ENCODE measurements at regions not wholly inside any gene's neighbourhood (a gene's known extent, or its start where the extent isn't known, plus 50 kb on each side); places are given as distances from the start of the nearest gene placed in this dataset.

DNA sequence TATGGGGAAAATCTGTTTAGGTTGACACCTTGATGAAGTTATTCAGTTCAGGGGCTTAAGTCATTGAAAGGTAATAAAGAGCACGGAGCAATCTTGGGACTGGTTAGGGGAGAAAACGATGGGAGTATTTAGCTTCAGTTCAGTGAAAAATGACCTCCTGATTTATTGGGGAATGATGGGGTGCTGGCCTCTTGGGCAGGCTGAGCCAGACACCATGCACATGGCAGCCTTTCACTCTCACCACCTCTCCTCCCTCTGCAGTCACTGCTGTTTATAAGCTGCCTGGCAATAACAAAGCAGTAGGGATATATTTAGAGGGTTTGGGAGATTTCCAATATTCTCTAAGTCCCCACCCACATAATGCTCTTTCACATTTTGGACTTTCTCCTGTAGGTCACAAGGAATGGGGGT is 140.5 kb upstream of the HS3ST2 start:
- no peak overlapping the region for H3K9ac ChIP-seq
- H3K4me1 ChIP-seq (ENCODE audit: control insufficient read depth in 1 of 2, insufficient read depth in 2 of 2, low read depth in 1 of 2, low read length in 1 of 2) = no peaks in the 10 kb centered on the region; a peak in 1 of 4 replicates
- H3K36me3 ChIP-seq (replicated peaks in 1 of 2; ENCODE audit: control insufficient read depth in 1 of 2, insufficient read depth in 2 of 2, low read length in 1 of 2) = no peaks in the 10 kb centered on the region
- no peaks in the 10 kb centered on the region for H3K9me3 ChIP-seq
- 32% methylated on average over 2 of the region's 2 CpGs for WGBS (ENCODE audit: low lambda C conversion rate)
- no peak overlapping the region for H3K4me3 ChIP-seq (ENCODE audit: low read depth in 2 of 2, low read length in 1 of 2)
- H2AFZ ChIP-seq (ENCODE audit: low read depth) = no peak overlapping the region
- CTCF ChIA-PET = interaction anchor here (0.9 to 2.1 kb wide), 4 partner anchors 11 to 225 kb away, joined by 3 to 5 read pairs (median 4); no protein-coding TSS in a partner anchor
- H3K27me3 ChIP-seq (ENCODE audit: insufficient read depth) = peaks cover 6% of the 10 kb centered on the region; the same call in 1 of the 2 replicates
- H4K20me1 ChIP-seq (ENCODE audit: insufficient read depth) = peaks cover 4% of the 10 kb centered on the region; the same call in 1 of the 2 replicates
- TF ChIP-seq, protein P1, sequence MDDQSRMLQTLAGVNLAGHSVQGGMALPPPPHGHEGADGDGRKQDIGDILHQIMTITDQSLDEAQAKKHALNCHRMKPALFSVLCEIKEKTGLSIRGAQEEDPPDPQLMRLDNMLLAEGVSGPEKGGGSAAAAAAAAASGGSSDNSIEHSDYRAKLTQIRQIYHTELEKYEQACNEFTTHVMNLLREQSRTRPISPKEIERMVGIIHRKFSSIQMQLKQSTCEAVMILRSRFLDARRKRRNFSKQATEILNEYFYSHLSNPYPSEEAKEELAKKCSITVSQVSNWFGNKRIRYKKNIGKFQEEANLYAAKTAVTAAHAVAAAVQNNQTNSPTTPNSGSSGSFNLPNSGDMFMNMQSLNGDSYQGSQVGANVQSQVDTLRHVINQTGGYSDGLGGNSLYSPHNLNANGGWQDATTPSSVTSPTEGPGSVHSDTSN (IDR thresholded peaks at IDR 0.05) = no peak
- no peak for TF ChIP-seq RCOR1 (IDR thresholded peaks at IDR 0.05; ENCODE audit: low read length)
- TF ChIP-seq ELF1 (IDR thresholded peaks at IDR 0.05) = no peak
- no peak for TF ChIP-seq RAD21 (IDR thresholded peaks at IDR 0.05; ENCODE audit: low read length)
- TF ChIP-seq NRF1 (IDR thresholded peaks at IDR 0.05; ENCODE audit: low read depth, low read length) = no peak
- no peak for TF ChIP-seq RFX5 (IDR thresholded peaks at IDR 0.05; ENCODE audit: low read length)
- TF ChIP-seq YY1 (IDR thresholded peaks at IDR 0.05; ENCODE audit: low read depth) = no peak
- no peak for TF ChIP-seq CHD2 (IDR thresholded peaks at IDR 0.05; ENCODE audit: low read length, partially characterized antibody)
- no peak for TF ChIP-seq EZH2phosphoT487 (IDR thresholded peaks at IDR 0.05; ENCODE audit: borderline replicate concordance, low read depth)
- TF ChIP-seq SIN3A (IDR thresholded peaks at IDR 0.05; ENCODE audit: borderline replicate concordance, low read depth, low read length) = no peak
- TF ChIP-seq FOSL2 (IDR thresholded peaks at IDR 0.05; ENCODE audit: borderline replicate concordance, low read depth) = no peak
- TF ChIP-seq MXI1 (IDR thresholded peaks at IDR 0.05; ENCODE audit: low read depth, low read length) = no peak
- TF ChIP-seq NFIC (IDR thresholded peaks at IDR 0.05; ENCODE audit: borderline replicate concordance) = no peak
- no peak for TF ChIP-seq POLR2AphosphoS5 (IDR thresholded peaks at IDR 0.05; ENCODE audit: low read depth, low read length)
- TF ChIP-seq FOXM1 (IDR thresholded peaks at IDR 0.05; ENCODE audit: low read depth) = no peak
- TF ChIP-seq, protein P2, sequence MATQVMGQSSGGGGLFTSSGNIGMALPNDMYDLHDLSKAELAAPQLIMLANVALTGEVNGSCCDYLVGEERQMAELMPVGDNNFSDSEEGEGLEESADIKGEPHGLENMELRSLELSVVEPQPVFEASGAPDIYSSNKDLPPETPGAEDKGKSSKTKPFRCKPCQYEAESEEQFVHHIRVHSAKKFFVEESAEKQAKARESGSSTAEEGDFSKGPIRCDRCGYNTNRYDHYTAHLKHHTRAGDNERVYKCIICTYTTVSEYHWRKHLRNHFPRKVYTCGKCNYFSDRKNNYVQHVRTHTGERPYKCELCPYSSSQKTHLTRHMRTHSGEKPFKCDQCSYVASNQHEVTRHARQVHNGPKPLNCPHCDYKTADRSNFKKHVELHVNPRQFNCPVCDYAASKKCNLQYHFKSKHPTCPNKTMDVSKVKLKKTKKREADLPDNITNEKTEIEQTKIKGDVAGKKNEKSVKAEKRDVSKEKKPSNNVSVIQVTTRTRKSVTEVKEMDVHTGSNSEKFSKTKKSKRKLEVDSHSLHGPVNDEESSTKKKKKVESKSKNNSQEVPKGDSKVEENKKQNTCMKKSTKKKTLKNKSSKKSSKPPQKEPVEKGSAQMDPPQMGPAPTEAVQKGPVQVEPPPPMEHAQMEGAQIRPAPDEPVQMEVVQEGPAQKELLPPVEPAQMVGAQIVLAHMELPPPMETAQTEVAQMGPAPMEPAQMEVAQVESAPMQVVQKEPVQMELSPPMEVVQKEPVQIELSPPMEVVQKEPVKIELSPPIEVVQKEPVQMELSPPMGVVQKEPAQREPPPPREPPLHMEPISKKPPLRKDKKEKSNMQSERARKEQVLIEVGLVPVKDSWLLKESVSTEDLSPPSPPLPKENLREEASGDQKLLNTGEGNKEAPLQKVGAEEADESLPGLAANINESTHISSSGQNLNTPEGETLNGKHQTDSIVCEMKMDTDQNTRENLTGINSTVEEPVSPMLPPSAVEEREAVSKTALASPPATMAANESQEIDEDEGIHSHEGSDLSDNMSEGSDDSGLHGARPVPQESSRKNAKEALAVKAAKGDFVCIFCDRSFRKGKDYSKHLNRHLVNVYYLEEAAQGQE (IDR thresholded peaks at IDR 0.05; ENCODE audit: low read depth, low read length) = no peak
- no peak for TF ChIP-seq GABPA (IDR thresholded peaks at IDR 0.05; ENCODE audit: low read depth)
- DNase-seq = no peak
- no peak overlapping the region for H3K27ac ChIP-seq (ENCODE audit: low read depth in 2 of 2, low read length in 1 of 2)
- no peaks in the 10 kb centered on the region for H3K79me2 ChIP-seq (ENCODE audit: insufficient read depth)
- no peak overlapping the region for H3K4me2 ChIP-seq
- no peaks in the 10 kb centered on the region for H3K9me2 ChIP-seq
- POLR2A ChIA-PET = no interaction called here
- H3F3A ChIP-seq (replicated peaks; ENCODE audit: insufficient read depth) = no peaks in the 10 kb centered on the region

All from SK-N-SH (cell line).